H1 (cell line): ENCODE measurements at regions not wholly inside any gene's neighbourhood (a gene's known extent, or its start where the extent isn't known, plus 50 kb on each side); places are given as distances from the start of the nearest gene placed in this dataset.

Source experiments
- CTCF ChIA-PET: fragments of 300-600 bp; sonication (Branson Sonifier 250); formaldehyde crosslinking; loops from one replicate; lab custom pipeline; 2021; ENCODE audit not compliant: partially characterized antibody; lab: Charles Lee
- POLR2A ChIA-PET: fragments of 300-600 bp; sonication (Branson Sonifier 250); formaldehyde crosslinking; loops from one replicate; lab custom pipeline; 2021; ENCODE audit warnings: inconsistent platforms; ENCODE audit not compliant: partially characterized antibody; lab: Charles Lee
- DNase-seq, 2 experiments: peaks; one replicate each; pipeline versions ENCODE4 v3.0.0 to v3.0.0-alpha.2; 2010 to 2022; ENCODE audit warnings: low spot score in 2 of 2, low read depth in 1 of 2, mixed read lengths in 1 of 2
- FAIRE-seq: peaks from 2 replicates; lab custom pipeline; 2011; peaks lifted over from hg19 to GRCh38; lab: Jason Lieb, UNC
- H2AFZ ChIP-seq: 2 replicates; pipeline ENCODE4 v1.8.1; 2012; ENCODE audit warnings: low read length, inconsistent platforms
- H2AK5ac ChIP-seq: 2 replicates; pipeline ENCODE4 v1.6.1; 2013; ENCODE audit warnings: low read depth, low read length
- H2BK120ac ChIP-seq: replicated peaks from 2 replicates; pipeline ENCODE3; 2013; ENCODE audit warnings: low read depth, low read length, inconsistent platforms
- H2BK12ac ChIP-seq: 2 replicates; pipeline ENCODE4 v1.6.1; 2013; ENCODE audit warnings: low read depth, low read length
- H2BK15ac ChIP-seq: 2 replicates; pipeline ENCODE4 v1.6.1; 2013; ENCODE audit warnings: low read length
- H2BK20ac ChIP-seq: 2 replicates; pipeline ENCODE4 v1.6.1; 2013; ENCODE audit warnings: low read length
- H2BK5ac ChIP-seq: 2 replicates; pipeline ENCODE4 v1.6.1; 2013; ENCODE audit warnings: low read depth, low read length
- H3K14ac ChIP-seq: 2 replicates; pipeline ENCODE4 v1.6.1; 2013; ENCODE audit warnings: inconsistent platforms; ENCODE audit not compliant: insufficient read length
- H3K18ac ChIP-seq: 2 replicates; pipeline ENCODE4 v1.6.1; 2013; ENCODE audit warnings: low read length; ENCODE audit errors: extremely low read depth
- H3K23ac ChIP-seq: 2 replicates; pipeline ENCODE4 v1.6.1; 2013; ENCODE audit warnings: inconsistent platforms; ENCODE audit not compliant: insufficient read length
- H3K23me2 ChIP-seq: 2 replicates; pipeline ENCODE4 v1.6.1; 2013; ENCODE audit warnings: low read depth, low read length
- H3K27ac ChIP-seq: 2 replicates; pipeline ENCODE4 v1.6.1; 2011; ENCODE audit warnings: low read depth, low read length, inconsistent platforms
- H3K27me3 ChIP-seq, 4 experiments: replicated peaks in 1 of 4; 1 replicate in 1 of 4; 2 replicates in 3 of 4; pipeline versions ENCODE4 v1.6.1 to v1.8.1; 2011 to 2013; ENCODE audit warnings: low read length in 3 of 4, mild to moderate bottlenecking in 3 of 4, inconsistent platforms in 2 of 4, mixed read lengths in 2 of 4, moderate library complexity in 1 of 4; ENCODE audit not compliant: control insufficient read depth in 3 of 4, insufficient read depth in 3 of 4; ENCODE audit errors: extremely low read depth in 1 of 4
- H3K36me3 ChIP-seq, 4 experiments: 2 replicates each; pipeline versions ENCODE4 v1.6.1 to v1.8.1; 2011 to 2013; ENCODE audit warnings: mild to moderate bottlenecking in 4 of 4, low read length in 3 of 4, moderate library complexity in 2 of 4, control low read depth in 1 of 4, inconsistent platforms in 1 of 4; ENCODE audit not compliant: insufficient read depth in 4 of 4, control insufficient read depth in 2 of 4
- H3K4ac ChIP-seq: replicated peaks from 2 replicates; pipeline ENCODE3; 2013; ENCODE audit warnings: low read length, low read depth, mixed read lengths, inconsistent platforms; ENCODE audit not compliant: insufficient read length
- H3K4me1 ChIP-seq, 4 experiments: replicated peaks in 1 of 4; 1 replicate in 1 of 4; 2 replicates in 3 of 4; pipeline versions ENCODE4 v1.6.1 to v1.8.1; 2011 to 2013; ENCODE audit warnings: low read length in 3 of 4, inconsistent platforms in 2 of 4, mixed read lengths in 1 of 4; ENCODE audit not compliant: insufficient read depth in 4 of 4, control insufficient read depth in 3 of 4
- H3K4me2 ChIP-seq, 2 experiments: 2 replicates each; pipeline versions ENCODE4 v1.6.1 to v1.8.1; 2011 to 2013; ENCODE audit warnings: low read depth in 2 of 2, low read length in 2 of 2, control low read depth in 1 of 2, inconsistent platforms in 1 of 2, mild to moderate bottlenecking in 1 of 2; ENCODE audit not compliant: insufficient read depth in 1 of 2
- H3K4me3 ChIP-seq, 4 experiments: fragments of 200-600, 300-600 bp in 1 of 4; sonication (generic), shearing (Covaris generic), sonication (Bioruptor Twin) in 1 of 4; 2 replicates each; pipeline versions ENCODE4 v1.5.1 to v1.8.1; 2011 to 2016; ENCODE audit warnings: low read length in 4 of 4, low read depth in 3 of 4, control low read depth in 2 of 4, inconsistent platforms in 2 of 4, mild to moderate bottlenecking in 2 of 4, mixed read lengths in 1 of 4, moderate library complexity in 1 of 4; ENCODE audit not compliant: insufficient read depth in 2 of 4; ENCODE audit errors: extremely low read depth in 1 of 4
- H3K56ac ChIP-seq: replicated peaks from 2 replicates; pipeline ENCODE3; 2013; ENCODE audit warnings: low read depth, mild to moderate bottlenecking, mixed read lengths, low read length, inconsistent platforms; ENCODE audit not compliant: insufficient read length
- H3K79me1 ChIP-seq: 2 replicates; pipeline ENCODE4 v1.6.1; 2013; ENCODE audit warnings: low read depth, low read length, control low read depth
- H3K79me2 ChIP-seq, 2 experiments: 2 replicates each; pipeline versions ENCODE4 v1.6.1 to v1.8.1; 2012 to 2013; ENCODE audit warnings: low read length in 2 of 2, mild to moderate bottlenecking in 2 of 2, inconsistent platforms in 1 of 2; ENCODE audit not compliant: insufficient read depth in 2 of 2, control insufficient read depth in 1 of 2
- H3K9ac ChIP-seq, 4 experiments: replicated peaks in 1 of 4; 1 replicate in 1 of 4; 2 replicates in 3 of 4; pipeline versions ENCODE4 v1.6.1 to v1.8.1; 2011 to 2013; ENCODE audit warnings: low read depth in 3 of 4, low read length in 3 of 4, control low read depth in 2 of 4, mild to moderate bottlenecking in 2 of 4, moderate library complexity in 2 of 4, inconsistent platforms in 1 of 4; ENCODE audit errors: extremely low read depth in 1 of 4
- H3K9me3 ChIP-seq, 2 experiments: 2 replicates each; pipeline versions ENCODE4 v1.6.1 to v1.8.1; 2012 to 2013; ENCODE audit warnings: mild to moderate bottlenecking in 2 of 2, moderate library complexity in 2 of 2, control low read depth in 1 of 2, inconsistent platforms in 1 of 2, low read depth in 1 of 2, low read length in 1 of 2, mixed read lengths in 1 of 2; ENCODE audit not compliant: insufficient read depth in 2 of 2
- H4K20me1 ChIP-seq, 2 experiments: replicated peaks in 1 of 2; 2 replicates each; pipeline versions ENCODE3 to v1.8.1; 2011 to 2013; ENCODE audit warnings: inconsistent platforms in 2 of 2, low read length in 2 of 2, mild to moderate bottlenecking in 1 of 2; ENCODE audit not compliant: insufficient read depth in 2 of 2, control insufficient read depth in 1 of 2
- H4K5ac ChIP-seq: 2 replicates; pipeline ENCODE4 v1.6.1; 2013; ENCODE audit warnings: low read length, low read depth, mixed read lengths, inconsistent platforms; ENCODE audit not compliant: insufficient read length
- H4K8ac ChIP-seq: 2 replicates; pipeline ENCODE4 v1.8.0; 2013; ENCODE audit warnings: mild to moderate bottlenecking, moderate library complexity, low read length, inconsistent platforms; ENCODE audit not compliant: insufficient read depth; ENCODE audit errors: extremely low read depth
- H4K91ac ChIP-seq: replicated peaks from 2 replicates; pipeline ENCODE3; 2013; ENCODE audit warnings: low read length, mixed read lengths, inconsistent platforms; ENCODE audit not compliant: insufficient read length
- BRCA1 ChIP-seq: IDR thresholded peaks from 2 replicates; pipeline ENCODE4 v1.6.1; 2012; ENCODE audit warnings: low read depth, low read length, improper control_type of control experiment
- HDAC6 ChIP-seq: IDR thresholded peaks from one replicate; pipeline ENCODE4 v1.7.1; 2012; ENCODE audit warnings: low read depth, mild to moderate bottlenecking, inconsistent platforms, low read length, moderate library complexity
- TAF7 ChIP-seq: optimal IDR thresholded peaks from 2 replicates; pipeline ENCODE3; 2011; ENCODE audit warnings: low read depth, mild to moderate bottlenecking, inconsistent platforms, low read length, moderate library complexity, borderline replicate concordance
- WGBS, 2 experiments: shearing (Covaris generic) in 1 of 2; methylation state at CpG; one replicate each; pipeline versions ENCODE4 v1.1.6 to v1.1.7; 2013 to 2015; ENCODE audit warnings: low lambda C conversion rate in 2 of 2, mixed read lengths in 2 of 2, inconsistent platforms in 1 of 2, low coverage in 1 of 2, missing lambda C conversion rate in 1 of 2; ENCODE audit not compliant: insufficient replicate concordance in 2 of 2, insufficient coverage in 1 of 2, insufficient read length in 1 of 2; ENCODE audit errors: extremely low coverage in 1 of 2, missing lambda C conversion rate in 1 of 2; 5-methylcytosine and 5-hydroxymethylcytosine counted together

DNA sequence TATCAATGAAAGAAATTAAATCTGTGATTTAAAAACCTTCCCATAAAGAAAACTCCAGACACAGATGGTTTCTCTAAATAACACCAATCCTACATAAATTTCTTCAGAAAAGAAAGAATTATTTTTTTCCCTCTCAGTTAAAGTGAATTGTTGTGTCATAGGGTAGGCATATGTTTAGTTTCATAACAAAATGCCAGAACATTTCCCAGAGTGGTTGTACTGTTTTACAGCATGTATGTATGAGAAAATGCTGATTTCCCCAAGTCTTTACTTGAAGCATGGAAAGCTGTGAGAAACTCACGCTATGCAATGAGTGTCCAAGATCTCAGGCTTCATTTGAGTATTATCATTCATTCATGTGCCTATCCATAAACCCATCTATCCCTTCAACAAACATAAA lies 582.5 kb downstream of the ELAVL2 start:
- ChIA-PET POLR2A (no interaction called here), CTCF (interaction anchor here (1.3 kb wide), 1 partner anchor 10 kb away, joined by 3 read pairs; no protein-coding TSS in a partner anchor)
- no peak overlapping the region for H2AK5ac ChIP-seq
- no peak overlapping the region for H2BK120ac ChIP-seq
- no peak overlapping the region for H3K56ac ChIP-seq
- H3K23ac ChIP-seq, result no peak overlapping the region
- no peak overlapping the region for H3K4ac ChIP-seq
- H4K20me1 ChIP-seq, result no peaks in the 10 kb centered on the region
- WGBS, 2 experiments, result 94% methylated on average over 1 of the region's 1 CpG; no CpG with 5 or more reads in 1 of the 2 experiments
- H4K91ac ChIP-seq, result no peak overlapping the region
- H3K23me2 ChIP-seq, result no peaks in the 10 kb centered on the region
- no peak overlapping the region for H3K9ac ChIP-seq
- H3K18ac ChIP-seq, result no peak overlapping the region
- H3K14ac ChIP-seq, result no peak overlapping the region
- H3K27ac ChIP-seq, result no peak overlapping the region
- H3K4me3 ChIP-seq, result no peak overlapping the region
- FAIRE-seq (no peak), DNase-seq (no peak)
- H3K4me1 ChIP-seq, result no peaks in the 10 kb centered on the region
- no peak overlapping the region for H4K5ac ChIP-seq
- no peaks in the 10 kb centered on the region for H3K27me3 ChIP-seq
- no peak overlapping the region for H2BK15ac ChIP-seq
- H3K36me3 ChIP-seq, result no peaks in the 10 kb centered on the region
- no peaks in the 10 kb centered on the region for H3K79me1 ChIP-seq
- no peak overlapping the region for H2BK12ac ChIP-seq
- no peak overlapping the region for H3K4me2 ChIP-seq
- no peak overlapping the region for H2BK20ac ChIP-seq
- no peak overlapping the region for H2BK5ac ChIP-seq
- no peaks in the 10 kb centered on the region for H3K79me2 ChIP-seq
- no peak overlapping the region for H2AFZ ChIP-seq
- no peak overlapping the region for H4K8ac ChIP-seq
- peaks cover 0 to 3% of the 10 kb centered on the region in 2 experiments; a peak in 1 of 4 replicates for H3K9me3 ChIP-seq
- no peak for TF ChIP-seq HDAC6
- no peak for TF ChIP-seq BRCA1
- TF ChIP-seq TAF7, result no peak
